ENCODE measurements at regions not wholly inside any gene's neighbourhood (a gene's known extent, or its start where the extent isn't known, plus 50 kb on each side); places are given as distances from the start of the nearest gene placed in this dataset.

DNA sequence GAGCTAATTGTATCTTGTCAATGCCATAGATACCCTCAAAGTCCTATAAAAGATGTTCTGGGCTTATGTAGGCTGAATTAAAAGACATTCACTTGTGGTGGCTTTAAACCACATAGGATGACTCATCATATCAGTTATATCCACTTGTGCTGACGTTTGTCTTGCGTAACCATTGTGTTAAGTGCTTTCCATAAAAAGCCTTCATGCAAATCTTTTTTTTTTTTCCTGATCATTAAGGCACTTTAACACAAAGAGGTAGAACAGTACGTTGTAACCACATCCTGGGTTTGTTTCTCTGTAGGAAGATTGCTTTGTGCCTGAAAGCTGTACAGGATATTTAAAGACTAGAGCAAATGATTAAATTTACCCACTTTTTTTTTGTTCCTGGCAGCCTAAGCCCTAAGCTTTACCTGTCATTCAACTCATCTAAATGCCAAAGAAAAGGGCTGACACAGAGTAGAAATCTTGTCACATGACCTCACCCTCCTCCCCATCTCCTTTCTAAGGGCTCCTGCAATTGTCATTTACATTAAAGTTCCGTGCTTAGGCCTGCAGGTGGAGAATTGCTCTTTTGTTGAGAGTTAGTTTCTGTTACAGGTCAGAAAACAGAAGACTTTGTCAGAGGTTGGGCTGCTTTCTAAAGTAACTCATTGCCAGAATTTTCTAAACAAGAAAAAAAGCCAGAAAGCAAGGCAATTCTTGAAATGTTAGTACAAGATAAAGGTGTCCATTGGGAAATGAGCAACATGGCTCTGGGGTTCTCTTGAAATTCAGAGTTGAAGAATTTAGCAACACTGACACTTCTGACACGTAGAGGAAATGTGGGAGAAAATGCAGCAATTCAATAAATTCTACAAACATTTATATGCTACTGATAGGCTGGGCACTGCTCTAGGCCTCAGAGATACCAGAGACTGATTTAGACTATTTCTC, 555.6 kb downstream of the PPARGC1A start (continued):
- TF ChIP-seq VEZF1 (CRISPR knock-in tag; IDR thresholded peaks at IDR 0.05) (no peak), ZNF41 (CRISPR knock-in tag; conservative IDR thresholded peaks at IDR 0.05) (no peak), ATF7 (IDR thresholded peaks at IDR 0.05) (peak; percentile 68), ZNF197 (CRISPR knock-in tag; IDR thresholded peaks at IDR 0.05; ENCODE audit: low read depth) (no peak), PHB (CRISPR knock-in tag; IDR thresholded peaks at IDR 0.05) (no peak), MEF2D (tag; conservative IDR thresholded peaks at IDR 0.05; ENCODE audit: low read depth) (peak; percentile 62), EP300 (IDR thresholded peaks at IDR 0.05; ENCODE audit: low read length) (peak; percentile 25; the same call in 1 of the 2 replicates), NBN (IDR thresholded peaks at IDR 0.05; ENCODE audit: low read depth) (no peak), MYBL2 (IDR thresholded peaks at IDR 0.05; ENCODE audit: low read depth) (no peak), MYBL2 (CRISPR knock-in tag; IDR thresholded peaks at IDR 0.05; ENCODE audit: borderline replicate concordance) (no peak), GATA2 (CRISPR knock-in tag; IDR thresholded peaks at IDR 0.05) (no peak), ZNF699 (CRISPR knock-in tag; IDR thresholded peaks at IDR 0.05; ENCODE audit: insufficient replicate concordance) (no peak), NR2F6 (CRISPR knock-in tag; IDR thresholded peaks at IDR 0.05) (no peak), ILK (tag; IDR thresholded peaks at IDR 0.05; ENCODE audit: borderline replicate concordance, low read depth) (no peak), U2AF1 (optimal IDR thresholded peaks at IDR 0.05; ENCODE audit: low read depth, low read length) (no peak), PTTG1 (tag; IDR thresholded peaks at IDR 0.05; ENCODE audit: low read depth) (no peak), EGR1 (conservative IDR thresholded peaks at IDR 0.05) (no peak), ZEB2 (IDR thresholded peaks at IDR 0.05) (no peak), TBL1XR1 (IDR thresholded peaks at IDR 0.05; ENCODE audit: low read length in 2 of 2) (no peak), GTF2F1 (IDR thresholded peaks at IDR 0.05; ENCODE audit: low read depth, low read length) (no peak), ZNF121 (CRISPR knock-in tag; conservative IDR thresholded peaks at IDR 0.05) (no peak), CREB1 (IDR thresholded peaks at IDR 0.05) (peak; percentile 50; the same call in 1 of the 2 replicates), CREB1 (CRISPR knock-in tag; IDR thresholded peaks at IDR 0.05) (peak; percentile 15; the same call in 1 of the 2 replicates), NR2C2 (CRISPR knock-in tag; IDR thresholded peaks at IDR 0.05) (no peak), NR2C2 (tag; IDR thresholded peaks at IDR 0.05) (no peak), TEAD4 (IDR thresholded peaks at IDR 0.05; ENCODE audit: low read length) (no peak), TEAD4 (CRISPR knock-in tag; IDR thresholded peaks at IDR 0.05; ENCODE audit: borderline replicate concordance) (no peak)
- TF ChIP-seq, protein P1, sequence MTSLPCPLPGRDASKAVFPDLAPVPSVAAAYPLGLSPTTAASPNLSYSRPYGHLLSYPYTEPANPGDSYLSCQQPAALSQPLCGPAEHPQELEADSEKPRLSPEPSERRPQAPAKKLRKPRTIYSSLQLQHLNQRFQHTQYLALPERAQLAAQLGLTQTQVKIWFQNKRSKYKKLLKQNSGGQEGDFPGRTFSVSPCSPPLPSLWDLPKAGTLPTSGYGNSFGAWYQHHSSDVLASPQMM (CRISPR knock-in tag; IDR thresholded peaks at IDR 0.05): no peak
- TF ChIP-seq, protein P2, sequence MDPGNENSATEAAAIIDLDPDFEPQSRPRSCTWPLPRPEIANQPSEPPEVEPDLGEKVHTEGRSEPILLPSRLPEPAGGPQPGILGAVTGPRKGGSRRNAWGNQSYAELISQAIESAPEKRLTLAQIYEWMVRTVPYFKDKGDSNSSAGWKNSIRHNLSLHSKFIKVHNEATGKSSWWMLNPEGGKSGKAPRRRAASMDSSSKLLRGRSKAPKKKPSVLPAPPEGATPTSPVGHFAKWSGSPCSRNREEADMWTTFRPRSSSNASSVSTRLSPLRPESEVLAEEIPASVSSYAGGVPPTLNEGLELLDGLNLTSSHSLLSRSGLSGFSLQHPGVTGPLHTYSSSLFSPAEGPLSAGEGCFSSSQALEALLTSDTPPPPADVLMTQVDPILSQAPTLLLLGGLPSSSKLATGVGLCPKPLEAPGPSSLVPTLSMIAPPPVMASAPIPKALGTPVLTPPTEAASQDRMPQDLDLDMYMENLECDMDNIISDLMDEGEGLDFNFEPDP (CRISPR knock-in tag; IDR thresholded peaks at IDR 0.05): no peak

Measured in K562 (cell line).